ENCODE measurements at regions not wholly inside any gene's neighbourhood (a gene's known extent, or its start where the extent isn't known, plus 50 kb on each side); places are given as distances from the start of the nearest gene placed in this dataset.

- TF ChIP-seq, protein P1, sequence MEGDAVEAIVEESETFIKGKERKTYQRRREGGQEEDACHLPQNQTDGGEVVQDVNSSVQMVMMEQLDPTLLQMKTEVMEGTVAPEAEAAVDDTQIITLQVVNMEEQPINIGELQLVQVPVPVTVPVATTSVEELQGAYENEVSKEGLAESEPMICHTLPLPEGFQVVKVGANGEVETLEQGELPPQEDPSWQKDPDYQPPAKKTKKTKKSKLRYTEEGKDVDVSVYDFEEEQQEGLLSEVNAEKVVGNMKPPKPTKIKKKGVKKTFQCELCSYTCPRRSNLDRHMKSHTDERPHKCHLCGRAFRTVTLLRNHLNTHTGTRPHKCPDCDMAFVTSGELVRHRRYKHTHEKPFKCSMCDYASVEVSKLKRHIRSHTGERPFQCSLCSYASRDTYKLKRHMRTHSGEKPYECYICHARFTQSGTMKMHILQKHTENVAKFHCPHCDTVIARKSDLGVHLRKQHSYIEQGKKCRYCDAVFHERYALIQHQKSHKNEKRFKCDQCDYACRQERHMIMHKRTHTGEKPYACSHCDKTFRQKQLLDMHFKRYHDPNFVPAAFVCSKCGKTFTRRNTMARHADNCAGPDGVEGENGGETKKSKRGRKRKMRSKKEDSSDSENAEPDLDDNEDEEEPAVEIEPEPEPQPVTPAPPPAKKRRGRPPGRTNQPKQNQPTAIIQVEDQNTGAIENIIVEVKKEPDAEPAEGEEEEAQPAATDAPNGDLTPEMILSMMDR (IDR thresholded peaks at IDR 0.05), result no peak
- no peak for TF ChIP-seq POLR2A (IDR thresholded peaks at IDR 0.05)
These were observed 99.1 kb upstream of the CHRM3 start for GRCh38 chr1:239287296-239287695.

Measured in adrenal gland (tissue), 5 donors.